ENCODE measurements at regions not wholly inside any gene's neighbourhood (a gene's known extent, or its start where the extent isn't known, plus 50 kb on each side); places are given as distances from the start of the nearest gene placed in this dataset.

- no peak for DNase-seq (ENCODE audit: low read depth)
Measured at GRCh38 chr13:56907766-56908165, 233.0 kb upstream of the PRR20A start.

GRCh38 chr13:56909896-56910600 lies 230.7 kb upstream of the PRR20A start:
- no peak for DNase-seq (ENCODE audit: low read depth)

GRCh38 chr13:56917966-56918365 lies 222.8 kb upstream of the PRR20A start:
- DNase-seq (ENCODE audit: low read depth), result no peak

GRCh38 chr13:56923626-56924140 lies 217.0 kb upstream of the PRR20A start:
- no peak for DNase-seq (ENCODE audit: low read depth)

GRCh38 chr13:56924401-56924800 lies 216.3 kb upstream of the PRR20A start:
- no peak for DNase-seq (ENCODE audit: low read depth)

- no peak for DNase-seq (ENCODE audit: low read depth)
Measured at GRCh38 chr13:56932104-56932503, 208.6 kb upstream of the PRR20A start.

GRCh38 chr13:56953965-56954364 lies 186.8 kb upstream of the PRR20A start:
- DNase-seq (ENCODE audit: low read depth), result no peak

GRCh38 chr13:56975647-56976046 lies 165.1 kb upstream of the PRR20A start:
- DNase-seq (ENCODE audit: low read depth), result no peak

- DNase-seq (ENCODE audit: low read depth), result no peak
Measured at GRCh38 chr13:56980856-56981255, 159.9 kb upstream of the PRR20A start.

GRCh38 chr13:56986121-56986520 lies 154.6 kb upstream of the PRR20A start:
- DNase-seq (ENCODE audit: low read depth), result no peak

GRCh38 chr13:56988543-56988942 lies 152.2 kb upstream of the PRR20A start:
- no peak for DNase-seq (ENCODE audit: low read depth)

GRCh38 chr13:57003682-57004081 lies 137.0 kb upstream of the PRR20A start:
- no peak for DNase-seq (ENCODE audit: low read depth)

GRCh38 chr13:57017357-57017756 lies 123.4 kb upstream of the PRR20A start:
- no peak for DNase-seq (ENCODE audit: low read depth)

- no peak for DNase-seq (ENCODE audit: low read depth)
Measured at GRCh38 chr13:57018915-57019314, 121.8 kb upstream of the PRR20A start.

GRCh38 chr13:57030671-57031070 lies 110.0 kb upstream of the PRR20A start:
- no peak for DNase-seq (ENCODE audit: low read depth)

- DNase-seq (ENCODE audit: low read depth), result no peak
Measured at GRCh38 chr13:57036290-57036689, 104.4 kb upstream of the PRR20A start.

- DNase-seq (ENCODE audit: low read depth), result no peak
Measured at GRCh38 chr13:57044910-57045309, 95.8 kb upstream of the PRR20A start.

- DNase-seq (ENCODE audit: low read depth), result no peak
Measured at GRCh38 chr13:57045826-57046546, 94.7 kb upstream of the PRR20A start.

GRCh38 chr13:57056601-57057180 lies 84.0 kb upstream of the PRR20A start:
- DNase-seq (ENCODE audit: low read depth), result no peak

- DNase-seq (ENCODE audit: low read depth), result no peak
Measured at GRCh38 chr13:57063007-57063406, 77.7 kb upstream of the PRR20A start.

- DNase-seq (ENCODE audit: low read depth), result no peak
Measured at GRCh38 chr13:57073983-57074382, 66.7 kb upstream of the PRR20A start.

GRCh38 chr13:57075588-57075987 lies 65.1 kb upstream of the PRR20A start:
- no peak for DNase-seq (ENCODE audit: low read depth)

- DNase-seq (ENCODE audit: low read depth), result no peak
Measured at GRCh38 chr13:57087006-57087405, 53.7 kb upstream of the PRR20A start.

Data from CMK (cell line).